HG02798 (cell line): ENCODE measurements at regions not wholly inside any gene's neighbourhood (a gene's known extent, or its start where the extent isn't known, plus 50 kb on each side); places are given as distances from the start of the nearest gene placed in this dataset.
"Not testable (repeated sequence)": the region's sequence is repeated elsewhere in the genome, so short reads cannot be mapped to it uniquely, and the experiment has no call there.

Experiments used
- ATAC-seq: cut with Tn5 transposase; IDR thresholded peaks from one replicate; pipeline ENCODE4 v1.9.1; 2021; ENCODE audit warnings: mild to moderate bottlenecking; ENCODE audit not compliant: unreplicated experiment, poor library complexity

DNA sequence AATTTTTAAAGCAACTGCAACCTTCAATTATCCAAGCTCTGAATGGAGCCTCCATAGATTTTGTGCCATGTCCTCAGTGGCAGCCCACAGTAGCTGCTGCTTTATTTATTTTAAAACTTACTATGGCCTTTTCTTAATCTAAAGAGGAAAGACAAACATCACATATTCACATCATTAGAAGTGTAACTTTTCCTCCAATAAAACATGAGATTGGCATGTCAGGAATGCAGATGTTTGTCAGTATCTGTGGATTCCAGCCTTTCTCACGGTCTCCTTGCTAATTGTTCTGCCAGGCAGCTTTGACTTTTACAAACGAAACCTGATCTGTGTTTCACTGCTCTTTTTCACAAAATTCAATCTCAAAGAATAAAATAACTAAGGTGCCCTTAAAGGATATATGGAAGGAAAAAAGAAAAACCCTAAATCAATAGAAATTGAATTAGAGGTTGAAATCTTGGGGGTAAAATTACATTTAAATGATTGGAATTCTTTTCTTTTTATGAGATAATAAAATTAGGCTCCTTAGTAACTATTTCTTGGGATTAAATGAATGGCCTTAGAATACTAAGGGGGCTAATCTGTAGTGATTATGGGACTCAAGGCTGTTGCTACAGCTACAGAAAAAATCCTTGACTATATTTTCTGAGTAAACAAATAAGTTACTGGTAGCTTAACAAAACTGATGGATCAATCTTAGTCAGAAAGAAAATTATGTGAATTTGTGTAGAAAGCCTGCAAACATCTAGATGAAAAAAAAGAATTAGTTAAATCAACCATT lies 151.3 kb downstream of the RTL9 start:
- ATAC-seq: no peak

GRCh38 chrX:110511238-110511637 lies 152.6 kb downstream of the RTL9 start:
- no peak for ATAC-seq

DNA sequence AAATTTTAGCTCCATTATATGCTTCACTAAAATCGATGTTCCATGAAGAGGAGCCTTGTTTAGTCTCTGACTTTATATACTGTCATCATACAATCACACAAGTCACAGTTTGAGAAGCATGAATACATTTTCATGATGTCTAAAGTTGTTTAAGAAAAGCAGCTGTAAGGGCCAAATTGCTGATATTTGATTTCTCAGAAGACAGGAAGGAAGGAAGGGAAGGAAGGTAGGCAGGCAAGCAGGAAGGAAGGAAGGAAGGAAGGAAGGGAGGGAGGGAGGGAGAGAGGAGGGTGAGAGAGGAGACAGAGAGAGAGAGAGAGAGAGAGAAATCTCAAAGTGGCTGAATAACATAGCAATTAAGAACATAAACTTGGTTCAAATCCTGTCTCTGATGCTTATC lies 153.7 kb downstream of the RTL9 start:
- ATAC-seq: no peak

GRCh38 chrX:110514509-110514908 lies 155.9 kb downstream of the RTL9 start:
- ATAC-seq: no peak

- ATAC-seq: no peak
These were observed 160.9 kb downstream of the RTL9 start for GRCh38 chrX:110519501-110519900.

- ATAC-seq: no peak
These were observed 161.3 kb downstream of the RTL9 start for GRCh38 chrX:110519906-110520452.

DNA sequence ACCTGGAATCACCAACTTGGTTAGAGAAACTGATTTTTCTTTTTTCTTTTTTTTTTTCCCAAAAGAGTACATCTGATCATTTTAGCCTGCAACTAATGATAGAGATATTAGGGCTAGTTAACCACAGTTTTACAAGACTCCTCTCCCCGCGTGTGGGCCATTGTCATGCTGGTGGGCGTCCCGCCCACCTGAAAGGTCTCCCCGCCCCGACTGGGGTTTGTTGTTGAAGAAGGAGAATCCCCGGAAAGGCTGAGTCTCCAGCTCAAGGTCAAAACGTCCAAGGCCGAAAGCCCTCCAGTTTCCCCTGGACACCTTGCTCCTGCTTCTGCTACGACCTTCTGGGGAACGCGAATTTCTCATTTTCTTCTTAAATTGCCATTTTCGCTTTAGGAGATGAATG lies 162.0 kb downstream of the RTL9 start:
- ATAC-seq: not testable (repeated sequence)

- ATAC-seq: no peak
These were observed 173.4 kb downstream of the RTL9 start for GRCh38 chrX:110531873-110532580.

DNA sequence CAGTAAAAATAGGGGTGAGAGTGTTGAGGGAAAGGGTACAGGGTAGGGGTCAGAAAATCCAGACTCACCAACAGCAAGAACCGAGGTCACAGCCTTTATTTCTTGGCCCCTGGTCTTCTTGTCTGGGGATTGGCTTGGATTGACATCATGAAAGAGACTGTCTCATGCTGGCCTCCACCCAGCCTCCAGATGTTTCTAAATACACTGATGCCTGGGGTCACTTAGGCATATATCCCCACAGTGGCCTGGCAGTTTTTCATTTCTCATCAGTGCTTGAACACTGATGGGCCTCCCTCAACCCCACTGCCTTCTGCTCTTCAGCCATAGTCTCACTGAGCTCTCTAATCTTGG lies 173.9 kb downstream of the RTL9 start:
- ATAC-seq: no peak

GRCh38 chrX:110536816-110537215 lies 178.2 kb downstream of the RTL9 start:
- no peak for ATAC-seq

DNA sequence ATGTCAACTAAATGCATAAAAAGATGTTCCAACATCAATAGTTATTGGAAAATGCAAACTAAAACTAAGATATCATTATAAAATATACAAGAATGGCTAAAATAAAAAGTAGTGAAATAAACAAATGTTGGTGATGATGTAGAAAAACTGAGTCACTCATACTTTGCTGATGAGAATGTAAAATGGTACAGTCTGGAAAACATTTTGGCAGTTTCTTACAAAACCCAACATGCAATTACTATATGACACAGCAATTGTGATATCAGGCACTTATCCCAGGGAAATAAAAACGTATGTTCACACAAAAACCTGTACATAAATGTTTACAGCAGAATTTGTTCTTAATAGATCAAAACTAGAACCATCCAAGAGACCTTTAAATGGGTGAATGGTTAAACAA lies 182.6 kb downstream of the RTL9 start:
- ATAC-seq: no peak

GRCh38 chrX:110550854-110551253 lies 192.2 kb downstream of the RTL9 start:
- not testable (repeated sequence) for ATAC-seq

DNA sequence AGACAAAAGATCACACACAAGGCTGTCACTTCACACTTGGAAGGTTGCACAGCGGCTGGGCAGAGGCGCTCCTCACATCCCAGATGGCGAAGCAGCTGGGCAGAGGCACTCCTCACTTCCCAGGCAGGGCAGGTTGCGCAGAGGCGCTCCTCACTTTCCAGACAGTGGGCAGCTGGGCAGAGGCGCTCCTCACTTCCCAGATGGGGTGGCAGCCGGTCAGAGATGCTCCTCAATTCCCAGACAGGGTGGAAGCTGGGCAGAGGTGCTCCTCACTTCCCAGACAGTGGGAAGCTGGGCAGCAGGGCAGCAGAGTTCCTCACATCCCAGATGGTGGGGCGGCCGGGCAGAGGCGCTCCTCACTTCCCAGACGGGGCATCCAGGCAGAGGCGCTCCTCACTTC lies 199.2 kb downstream of the RTL9 start:
- ATAC-seq: no peak

- ATAC-seq: no peak
These were observed 199.8 kb downstream of the RTL9 start for GRCh38 chrX:110558406-110558805.

GRCh38 chrX:110561034-110561433 lies 202.4 kb downstream of the RTL9 start:
- no peak for ATAC-seq

DNA sequence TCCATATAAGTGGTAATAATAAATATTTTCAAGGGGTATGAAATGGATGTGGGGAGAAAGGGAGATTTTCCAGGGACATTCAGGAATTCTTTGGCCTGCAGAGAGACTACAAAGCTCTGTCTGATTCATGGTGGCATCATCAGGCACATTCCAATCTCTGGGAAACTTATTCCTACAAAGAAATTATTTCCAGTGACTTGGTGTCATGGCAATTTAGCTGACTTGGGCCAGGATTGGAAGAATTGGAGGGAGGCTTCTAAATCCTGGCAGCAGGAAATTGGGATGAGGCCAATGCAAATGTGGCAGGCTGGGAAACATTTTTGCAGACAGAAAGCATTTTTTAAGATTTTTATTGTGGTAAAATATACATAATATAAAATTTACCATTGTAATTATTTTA lies 204.6 kb downstream of the RTL9 start:
- ATAC-seq: no peak

DNA sequence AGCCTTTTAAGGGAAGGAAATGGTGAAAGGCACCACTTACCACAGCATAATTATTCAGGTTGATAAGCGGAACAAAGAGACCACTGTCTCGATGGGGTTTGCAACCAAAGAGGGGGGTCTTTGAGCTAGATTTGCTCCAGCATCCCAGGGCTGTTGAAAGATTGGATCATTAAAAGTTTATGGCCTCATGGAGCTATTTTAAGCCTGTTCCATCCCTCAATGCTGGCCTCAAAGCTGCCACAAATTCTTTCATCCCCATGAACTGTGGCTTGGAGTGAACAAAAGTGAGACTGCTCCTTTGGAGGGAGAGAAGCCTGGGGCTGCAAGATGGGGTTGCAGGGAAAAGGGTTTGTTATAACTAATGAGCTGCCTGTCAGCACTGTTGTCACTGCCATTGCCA lies 209.8 kb downstream of the RTL9 start:
- ATAC-seq: no peak

DNA sequence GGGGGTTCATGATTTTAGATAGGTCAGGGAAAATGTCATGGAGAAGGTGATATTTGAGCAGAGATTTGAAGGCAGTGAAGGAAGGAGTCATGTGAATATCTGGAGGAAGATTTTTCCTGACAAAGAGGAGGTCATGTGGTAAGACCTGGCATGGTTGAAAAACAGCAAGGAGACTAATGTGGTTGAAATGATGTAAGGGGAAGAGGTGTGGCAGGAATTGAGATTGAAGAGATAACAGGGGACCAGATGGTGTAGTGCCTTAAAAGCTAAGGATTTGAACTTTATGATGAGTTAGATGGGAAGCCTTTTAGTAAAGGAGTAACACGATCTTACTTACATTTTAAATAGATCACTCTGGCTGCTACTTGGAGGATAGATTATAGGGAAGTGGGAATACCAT lies 210.9 kb downstream of the RTL9 start:
- ATAC-seq: no peak

DNA sequence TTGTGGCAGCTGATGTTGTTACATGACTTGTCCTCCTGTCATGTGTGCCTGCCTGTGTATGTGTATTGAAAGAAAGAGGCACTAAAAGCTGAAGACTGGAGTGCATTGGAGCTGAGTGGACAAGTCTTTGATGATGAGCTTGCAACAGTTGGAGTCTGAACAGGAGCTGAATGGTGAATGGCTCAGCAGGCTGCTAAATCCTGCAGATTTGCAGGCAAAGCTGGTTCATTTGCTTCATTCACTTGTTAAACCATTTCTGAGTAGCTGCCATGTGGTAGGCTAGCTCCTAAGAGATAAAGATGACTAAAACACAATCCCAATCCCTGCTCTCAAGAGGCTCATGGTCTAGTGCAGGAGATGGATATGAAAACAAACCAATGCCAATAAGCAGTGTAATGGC lies 217.3 kb downstream of the CHRDL1 start:
- ATAC-seq: no peak

GRCh38 chrX:110584083-110584482 lies 211.5 kb downstream of the CHRDL1 start:
- no peak for ATAC-seq

DNA sequence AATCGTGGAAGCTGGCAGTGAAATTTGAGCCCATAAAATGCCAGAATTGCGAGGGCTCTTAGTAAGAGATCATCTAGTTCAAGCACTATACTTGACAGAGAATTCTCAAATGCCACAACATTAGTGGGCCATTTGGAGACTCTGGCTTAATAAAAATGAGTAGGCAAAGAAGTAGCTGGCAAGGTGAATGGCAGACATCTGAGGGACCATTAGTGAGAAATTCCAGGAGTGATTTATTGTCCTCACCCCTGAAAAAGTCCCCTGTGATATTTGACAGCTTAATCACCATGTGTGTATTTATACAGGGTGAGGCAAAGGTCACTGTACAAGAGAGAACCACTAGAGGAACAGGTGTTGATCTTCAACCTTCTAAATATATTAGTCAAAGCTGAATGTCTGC lies 207.5 kb downstream of the CHRDL1 start:
- no peak for ATAC-seq

DNA sequence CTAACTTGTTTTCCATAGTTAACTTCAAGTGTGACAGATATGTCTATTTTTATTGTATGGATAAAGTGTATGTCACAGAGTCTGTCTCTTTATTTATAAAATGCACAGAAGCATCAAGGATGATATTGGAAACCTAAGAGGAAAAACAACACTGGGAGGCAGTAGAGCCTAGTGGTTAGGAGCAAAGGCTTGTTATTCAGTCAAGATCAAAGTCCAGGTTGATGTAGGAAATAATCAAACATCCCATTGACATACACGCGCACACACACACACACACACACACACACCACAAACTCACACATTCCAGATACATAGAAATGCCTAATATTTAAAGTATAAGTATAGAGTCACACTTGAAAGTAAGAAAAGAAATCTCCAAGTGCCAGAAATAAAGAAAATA lies 206.8 kb downstream of the CHRDL1 start:
- ATAC-seq: no peak
